Endothelial cell of umbilical vein (primary cell): ENCODE measurements at regions not wholly inside any gene's neighbourhood (a gene's known extent, or its start where the extent isn't known, plus 50 kb on each side); places are given as distances from the start of the nearest gene placed in this dataset.

Experiments used
- BruUV-seq: library from RNA; stranded (reverse); fragments of 400-500 nt; replicated peaks from 2 replicates; lab custom pipeline; 2021; lab: Mats Ljungman, UMichigan
- CTCF ChIA-PET: fragments of 300-600, 350-600 bp; sonication (Branson Sonifier 250); formaldehyde crosslinking; loops from one replicate; lab custom pipeline; 2021; ENCODE audit warnings: antibody characterized with exemption, inconsistent platforms; lab: Charles Lee
- POLR2A ChIA-PET: fragments of 300-600, 350-600 bp; sonication (Branson Sonifier 250); formaldehyde crosslinking; loops from one replicate; lab custom pipeline; 2021; ENCODE audit warnings: antibody characterized with exemption, inconsistent platforms; lab: Charles Lee
- DNase-seq: peaks from one replicate; pipeline ENCODE4 v3.0.0-alpha.2; 2011; ENCODE audit warnings: low read depth, low spot score
- FAIRE-seq: peaks from 2 replicates; lab custom pipeline; 2011; peaks lifted over from hg19 to GRCh38; lab: Jason Lieb, UNC
- H2AFZ ChIP-seq: 2 replicates; pipeline ENCODE4 v1.6.0; 2012; ENCODE audit warnings: low read depth, low read length, control low read depth, inconsistent platforms
- H3K27ac ChIP-seq: 2 replicates; pipeline ENCODE4 v1.5.1; 2011; ENCODE audit warnings: low read depth, mild to moderate bottlenecking, control low read depth, low read length, moderate library complexity; ENCODE audit not compliant: insufficient read depth
- H3K27me3 ChIP-seq, 2 experiments: 2 replicates each; pipeline versions ENCODE4 v1.6.0 to v1.6.1; 2011; ENCODE audit warnings: low read length in 2 of 2, mixed read lengths in 1 of 2; ENCODE audit not compliant: control insufficient read depth in 2 of 2, insufficient read depth in 2 of 2
- H3K36me3 ChIP-seq, 2 experiments: 2 replicates in 1 of 2; 3 replicates in 1 of 2; pipeline ENCODE4 v1.5.1; 2011; ENCODE audit warnings: low read length in 2 of 2, mild to moderate bottlenecking in 1 of 2, moderate library complexity in 1 of 2; ENCODE audit not compliant: control insufficient read depth in 2 of 2, insufficient read depth in 2 of 2; ENCODE audit errors: extremely low read depth in 1 of 2
- H3K4me1 ChIP-seq: 3 replicates; pipeline ENCODE4 v1.5.1; 2011; ENCODE audit warnings: mild to moderate bottlenecking, low read length; ENCODE audit not compliant: control insufficient read depth, insufficient read depth; ENCODE audit errors: extremely low read depth
- H3K4me2 ChIP-seq: 2 replicates; pipeline ENCODE4 v1.6.1; 2011; ENCODE audit warnings: low read length, control low read depth, mixed read lengths; ENCODE audit not compliant: insufficient read depth
- H3K4me3 ChIP-seq, 3 experiments: fragments of 200-600 bp in 1 of 3; sonication (generic), shearing (Covaris generic) in 1 of 3; replicated peaks in 1 of 3; 2 replicates each; pipeline ENCODE4 v1.5.1; 2011 to 2016; ENCODE audit warnings: control low read depth in 3 of 3, low read length in 3 of 3, mild to moderate bottlenecking in 2 of 3, inconsistent platforms in 1 of 3, low read depth in 1 of 3, moderate library complexity in 1 of 3; ENCODE audit not compliant: insufficient read depth in 1 of 3
- H3K79me2 ChIP-seq: 2 replicates; pipeline ENCODE4 v1.6.0; 2012; ENCODE audit warnings: low read length, inconsistent platforms; ENCODE audit not compliant: control insufficient read depth, insufficient read depth
- H3K9ac ChIP-seq: replicated peaks from 2 replicates; pipeline ENCODE3; 2011; ENCODE audit warnings: low read length, control low read depth; ENCODE audit not compliant: insufficient read depth; ENCODE audit errors: extremely low read depth
- H3K9me1 ChIP-seq: replicated peaks from 3 replicates; pipeline ENCODE4 v1.6.0; 2011; ENCODE audit warnings: mild to moderate bottlenecking, low read length; ENCODE audit not compliant: control insufficient read depth, insufficient read depth; ENCODE audit errors: extremely low read depth
- H3K9me3 ChIP-seq: replicated peaks from 2 replicates; pipeline ENCODE4 v1.5.1; 2012; ENCODE audit warnings: low read length, inconsistent platforms; ENCODE audit not compliant: control insufficient read depth, insufficient read depth
- H4K20me1 ChIP-seq: replicated peaks from 2 replicates; pipeline ENCODE3; 2011; ENCODE audit warnings: mild to moderate bottlenecking, low read length; ENCODE audit not compliant: control insufficient read depth, insufficient read depth; ENCODE audit errors: extremely low read depth
- CTCF ChIP-seq, 2 donors: IDR thresholded peaks; 1 replicate in 1 of 2; 2 replicates in 1 of 2; pipeline ENCODE4 v1.5.1; 2011; ENCODE audit warnings: low read length in 2 of 2, mild to moderate bottlenecking in 2 of 2, moderate library complexity in 2 of 2, control low read depth in 1 of 2, inconsistent platforms in 1 of 2, low read depth in 1 of 2; ENCODE audit not compliant: insufficient read depth in 1 of 2; ENCODE audit errors: extremely low read depth in 1 of 2
- EZH2 ChIP-seq: IDR thresholded peaks from 2 replicates; pipeline ENCODE4 v1.6.1; 2012; ENCODE audit warnings: borderline replicate concordance, low read depth, mild to moderate bottlenecking, moderate library complexity, low read length, inconsistent platforms; ENCODE audit not compliant: severe bottlenecking
- FOS ChIP-seq: IDR thresholded peaks from 2 replicates; pipeline ENCODE4 v1.6.1; 2011; ENCODE audit warnings: mild to moderate bottlenecking, low read length, moderate library complexity, borderline replicate concordance; ENCODE audit not compliant: insufficient read depth
- GATA2 ChIP-seq: IDR thresholded peaks from 2 replicates; pipeline ENCODE4 v1.7.0; 2011; ENCODE audit warnings: low read depth, mild to moderate bottlenecking, moderate library complexity, mixed read lengths, low read length; ENCODE audit not compliant: insufficient read length, insufficient read depth
- JUN ChIP-seq: IDR thresholded peaks from 2 replicates; pipeline ENCODE4 v1.6.1; 2011; ENCODE audit warnings: borderline replicate concordance, low read depth; ENCODE audit not compliant: insufficient read length, insufficient read depth
- MAX ChIP-seq: IDR thresholded peaks from 2 replicates; pipeline ENCODE4 v1.6.1; 2011; ENCODE audit not compliant: insufficient read depth, insufficient read length
- MYC ChIP-seq: IDR thresholded peaks from one replicate; pipeline ENCODE4 v1.6.1; 2011; ENCODE audit warnings: mild to moderate bottlenecking, low read depth, low read length
- POLR2A ChIP-seq: IDR thresholded peaks from 2 replicates; pipeline ENCODE4 v1.6.1; 2012; ENCODE audit warnings: low read depth, mild to moderate bottlenecking, control low read depth, low read length
- POLR2AphosphoS5 ChIP-seq: IDR thresholded peaks from 2 replicates; pipeline ENCODE4 v1.6.1; 2012; ENCODE audit warnings: low read depth, mild to moderate bottlenecking, control low read depth, low read length, moderate library complexity; ENCODE audit not compliant: insufficient read depth
- dilution Hi-C: fragments of 300-500 bp; cut with MboI; formaldehyde crosslinking; loops from one replicate; pipeline ENCODE4 v1.15.0; 2019; ENCODE audit warnings: low sequenced_read_pairs; ENCODE audit not compliant: extremely low pct_ligation_motif_present
- intact Hi-C: fragments of 100-400 bp; cut with micrococcal nuclease; formaldehyde crosslinking; loops from one replicate; pipeline ENCODE4 v1.10.0; 2022

GRCh38 chr1:170853867-170854266 is 81.5 kb upstream of the MROH9 start:
- POLR2A ChIA-PET: no interaction called here
- Histone ChIP-seq H3K9me1 (no peaks in the 10 kb centered on the region), H3K36me3 (no peaks in the 10 kb centered on the region), H3K27ac (no peak overlapping the region), H3K4me3 (no peak overlapping the region), H3K9ac (no peak overlapping the region), H3K4me2 (no peak overlapping the region), H4K20me1 (no peaks in the 10 kb centered on the region), H2AFZ (no peak overlapping the region), H3K9me3 (no peaks in the 10 kb centered on the region), H3K27me3 (peaks cover 1 to 11% of the 10 kb centered on the region in 2 experiments), H3K79me2 (no peaks in the 10 kb centered on the region), H3K4me1 (no peaks in the 10 kb centered on the region)
- FAIRE-seq (no peak), DNase-seq (no peak)
- BruUV-seq: no TSS peak
- CTCF ChIA-PET: interaction anchor here (1.2 to 1.7 kb wide), 2 partner anchors 9 to 76 kb away, joined by 3 to 4 read pairs; no protein-coding TSS in a partner anchor
- intact Hi-C loops: no loop called here
- no peak for TF ChIP-seq EZH2
- TF ChIP-seq MYC: no peak
- no peak for TF ChIP-seq POLR2A
- TF ChIP-seq MAX: no peak
- no peak for TF ChIP-seq JUN
- TF ChIP-seq POLR2AphosphoS5: no peak
- TF ChIP-seq FOS: no peak
- no peak for TF ChIP-seq GATA2
- no peak for TF ChIP-seq CTCF (IDR thresholded peaks at IDR 0.05; ENCODE audit: extremely low read depth in 1 of 2, insufficient read depth in 1 of 2, low read depth in 1 of 2, low read length in 2 of 2)
- dilution Hi-C loops: no loop called here
